KMS-11 (cell line): ENCODE measurements at regions not wholly inside any gene's neighbourhood (a gene's known extent, or its start where the extent isn't known, plus 50 kb on each side); places are given as distances from the start of the nearest gene placed in this dataset.

Source experiments
- H2AFZ ChIP-seq: fragments of 200-600 bp; sonication (generic); 2 replicates; pipeline ENCODE4 v1.6.1; 2016; ENCODE audit warnings: antibody characterized with exemption, mixed run types, low read depth
- H3K27ac ChIP-seq: fragments of 200-600 bp; sonication (generic); 2 replicates; pipeline ENCODE4 v1.6.1; 2016; ENCODE audit warnings: mild to moderate bottlenecking, mixed run types
- H3K27me3 ChIP-seq: fragments of 200-600 bp; sonication (generic); 2 replicates; pipeline ENCODE4 v1.6.1; 2017; ENCODE audit warnings: mild to moderate bottlenecking, low read depth, mixed run types, moderate library complexity; ENCODE audit not compliant: insufficient read depth
- H3K36me3 ChIP-seq: fragments of 200-600 bp; sonication (generic); 2 replicates; pipeline ENCODE4 v1.6.1; 2017; ENCODE audit warnings: mild to moderate bottlenecking, mixed run types; ENCODE audit not compliant: insufficient read depth
- H3K4me1 ChIP-seq: fragments of 200-600 bp; sonication (generic); 2 replicates; pipeline ENCODE4 v1.6.1; 2016; ENCODE audit warnings: mild to moderate bottlenecking, low read depth, mixed run types; ENCODE audit not compliant: poor library complexity, severe bottlenecking
- H3K4me2 ChIP-seq: fragments of 200-600 bp; sonication (generic); 2 replicates; pipeline ENCODE4 v1.7.0; 2016; ENCODE audit warnings: mild to moderate bottlenecking, mixed run types
- H3K4me3 ChIP-seq: fragments of 200-600 bp; sonication (generic); IDR thresholded peaks from 2 replicates; pipeline ENCODE4 v1.6.1; 2017; ENCODE audit warnings: low read depth, low read length, mixed read lengths; ENCODE audit not compliant: insufficient read depth
- H3K79me2 ChIP-seq: fragments of 200-600 bp; sonication (generic); 2 replicates; pipeline ENCODE4 v1.6.1; 2016; ENCODE audit warnings: low read depth, mixed run types; ENCODE audit not compliant: insufficient read depth
- H3K9ac ChIP-seq: fragments of 200-600 bp; sonication (generic); 2 replicates; pipeline ENCODE4 v1.6.1; 2016; ENCODE audit warnings: mild to moderate bottlenecking, mixed run types
- H4K20me1 ChIP-seq: fragments of 200-600 bp; sonication (generic); 2 replicates; pipeline ENCODE4 v1.6.1; 2016; ENCODE audit warnings: mild to moderate bottlenecking, mixed run types; ENCODE audit not compliant: insufficient read depth
- CTCF ChIP-seq: fragments of 200-600 bp; sonication (generic); conservative IDR thresholded peaks from 2 replicates; pipeline ENCODE4 v1.6.1; 2017; ENCODE audit warnings: low read depth, mild to moderate bottlenecking, antibody characterized with exemption, low read length, moderate library complexity, mixed read lengths

GRCh38 chr1:18546026-18546425 is 65.3 kb downstream of the KLHDC7A start:
- no peak for TF ChIP-seq CTCF

GRCh38 chr1:18547460-18547859 is 66.7 kb downstream of the KLHDC7A start:
- Histone ChIP-seq H3K36me3 (no peaks in the 10 kb centered on the region), H3K27ac (no peak overlapping the region), H4K20me1 (no peaks in the 10 kb centered on the region), H2AFZ (no peak overlapping the region), H3K4me1 (no peaks in the 10 kb centered on the region), H3K4me3 (no peak overlapping the region), H3K9ac (no peak overlapping the region), H3K79me2 (no peaks in the 10 kb centered on the region), H3K27me3 (no peaks in the 10 kb centered on the region; the same call in 1 of the 2 replicates), H3K4me2 (no peak overlapping the region)
- no peak for TF ChIP-seq CTCF

More at GRCh38 chr1:18546026-18546425, 65.3 kb downstream of the KLHDC7A start:
- no peaks in the 10 kb centered on the region for H3K79me2 ChIP-seq
- H2AFZ ChIP-seq = no peak overlapping the region
- H3K4me1 ChIP-seq = no peaks in the 10 kb centered on the region
- no peak overlapping the region for H3K27ac ChIP-seq
- no peak overlapping the region for H3K9ac ChIP-seq
- no peak overlapping the region for H3K4me3 ChIP-seq
- H3K36me3 ChIP-seq = no peaks in the 10 kb centered on the region
- peaks cover 2% of the 10 kb centered on the region; the same call in 1 of the 2 replicates for H3K27me3 ChIP-seq
- H3K4me2 ChIP-seq = no peak overlapping the region
- H4K20me1 ChIP-seq = no peaks in the 10 kb centered on the region

- Histone ChIP-seq H3K36me3 (no peaks in the 10 kb centered on the region), H3K4me2 (no peak overlapping the region), H2AFZ (no peak overlapping the region), H3K79me2 (no peaks in the 10 kb centered on the region), H3K4me1 (no peaks in the 10 kb centered on the region), H3K27ac (no peak overlapping the region), H3K9ac (no peak overlapping the region), H3K4me3 (no peak overlapping the region), H3K27me3 (no peaks in the 10 kb centered on the region; the same call in 1 of the 2 replicates), H4K20me1 (no peaks in the 10 kb centered on the region)
- TF ChIP-seq CTCF = no peak
Observed at GRCh38 chr1:18548643-18549042, 67.9 kb downstream of the KLHDC7A start.

- Histone ChIP-seq H3K4me2 (no peak overlapping the region), H3K27me3 (no peaks in the 10 kb centered on the region; the same call in 1 of the 2 replicates), H4K20me1 (no peaks in the 10 kb centered on the region), H3K9ac (no peak overlapping the region), H3K4me3 (no peak overlapping the region), H3K4me1 (no peaks in the 10 kb centered on the region), H3K27ac (no peak overlapping the region), H3K79me2 (no peaks in the 10 kb centered on the region), H2AFZ (no peak overlapping the region), H3K36me3 (no peaks in the 10 kb centered on the region)
- TF ChIP-seq CTCF = no peak
Observed at GRCh38 chr1:18549106-18549505, 68.4 kb downstream of the KLHDC7A start.

- H3K36me3 ChIP-seq = no peaks in the 10 kb centered on the region
- TF ChIP-seq CTCF = no peak
- no peaks in the 10 kb centered on the region for H3K4me1 ChIP-seq
- peaks cover 3% of the 10 kb centered on the region; the same call in 1 of the 2 replicates for H3K27me3 ChIP-seq
- H3K9ac ChIP-seq = no peak overlapping the region
- no peak overlapping the region for H3K4me2 ChIP-seq
- H3K79me2 ChIP-seq = no peaks in the 10 kb centered on the region
- no peak overlapping the region for H3K4me3 ChIP-seq
- no peak overlapping the region for H3K27ac ChIP-seq
- H2AFZ ChIP-seq = no peak overlapping the region
- H4K20me1 ChIP-seq = no peaks in the 10 kb centered on the region
Observed at GRCh38 chr1:18549906-18550305, 69.2 kb downstream of the KLHDC7A start.
